22Rv1 (cell line): ENCODE measurements at regions not wholly inside any gene's neighbourhood (a gene's known extent, or its start where the extent isn't known, plus 50 kb on each side); places are given as distances from the start of the nearest gene placed in this dataset.

ENCODE experiments used
- H3K27ac ChIP-seq: fragments of 450-650 bp; 2 replicates; pipeline ENCODE4 v1.5.1; 2017
- ZFX ChIP-seq: fragments of 450-650 bp; IDR thresholded peaks from 2 replicates; pipeline ENCODE4 v1.6.1; 2017; ENCODE audit warnings: antibody characterized with exemption, borderline replicate concordance
- TF ChIP-seq, protein P1 (sequence below): fragments of 450-650 bp; IDR thresholded peaks from 2 replicates; pipeline ENCODE4 v1.5.1; 2017; ENCODE audit warnings: mild to moderate bottlenecking

GRCh38 chr4:154073107-154073822, 284.4 kb upstream of the SFRP2 start:
- no peak for TF ChIP-seq ZFX
- TF ChIP-seq, protein P1, sequence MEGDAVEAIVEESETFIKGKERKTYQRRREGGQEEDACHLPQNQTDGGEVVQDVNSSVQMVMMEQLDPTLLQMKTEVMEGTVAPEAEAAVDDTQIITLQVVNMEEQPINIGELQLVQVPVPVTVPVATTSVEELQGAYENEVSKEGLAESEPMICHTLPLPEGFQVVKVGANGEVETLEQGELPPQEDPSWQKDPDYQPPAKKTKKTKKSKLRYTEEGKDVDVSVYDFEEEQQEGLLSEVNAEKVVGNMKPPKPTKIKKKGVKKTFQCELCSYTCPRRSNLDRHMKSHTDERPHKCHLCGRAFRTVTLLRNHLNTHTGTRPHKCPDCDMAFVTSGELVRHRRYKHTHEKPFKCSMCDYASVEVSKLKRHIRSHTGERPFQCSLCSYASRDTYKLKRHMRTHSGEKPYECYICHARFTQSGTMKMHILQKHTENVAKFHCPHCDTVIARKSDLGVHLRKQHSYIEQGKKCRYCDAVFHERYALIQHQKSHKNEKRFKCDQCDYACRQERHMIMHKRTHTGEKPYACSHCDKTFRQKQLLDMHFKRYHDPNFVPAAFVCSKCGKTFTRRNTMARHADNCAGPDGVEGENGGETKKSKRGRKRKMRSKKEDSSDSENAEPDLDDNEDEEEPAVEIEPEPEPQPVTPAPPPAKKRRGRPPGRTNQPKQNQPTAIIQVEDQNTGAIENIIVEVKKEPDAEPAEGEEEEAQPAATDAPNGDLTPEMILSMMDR: no peak
- H3K27ac ChIP-seq: no peak overlapping the region

GRCh38 chr4:154067786-154068185, 278.9 kb upstream of the SFRP2 start:
- H3K27ac ChIP-seq: no peak overlapping the region
- TF ChIP-seq, protein P1: no peak
- no peak for TF ChIP-seq ZFX

GRCh38 chr4:154065368-154065767, 276.5 kb upstream of the SFRP2 start:
- no peak overlapping the region for H3K27ac ChIP-seq
- TF ChIP-seq, protein P1: no peak

DNA sequence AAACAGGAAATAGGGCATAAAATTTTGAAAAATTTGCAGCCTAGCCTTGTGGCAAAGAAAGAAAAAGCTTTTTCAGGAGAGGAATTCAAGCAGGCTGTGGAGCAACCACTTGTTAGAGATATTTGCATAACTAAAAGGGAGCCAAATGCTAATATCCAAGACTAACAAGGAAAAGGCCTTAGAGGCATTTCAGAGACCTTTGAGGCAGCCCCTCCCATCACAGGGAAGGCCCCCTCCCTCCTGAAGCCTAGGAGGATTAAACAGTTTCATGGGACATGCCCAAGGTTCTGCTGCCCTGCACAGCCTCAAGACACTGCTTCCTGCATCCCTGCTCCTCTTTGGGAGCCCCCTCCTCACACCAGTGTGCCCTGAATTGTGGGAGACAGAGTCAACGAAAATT, 275.4 kb upstream of the SFRP2 start:
- no peak overlapping the region for H3K27ac ChIP-seq
- no peak for TF ChIP-seq ZFX
- TF ChIP-seq, protein P1: no peak

GRCh38 chr4:154049457-154050181, 260.7 kb upstream of the SFRP2 start:
- TF ChIP-seq, protein P1: no peak
- no peak for TF ChIP-seq ZFX
- H3K27ac ChIP-seq: no peak overlapping the region

GRCh38 chr4:154047733-154048132, 258.9 kb upstream of the SFRP2 start:
- H3K27ac ChIP-seq: no peak overlapping the region
- TF ChIP-seq, protein P1: no peak
- TF ChIP-seq ZFX: no peak

DNA sequence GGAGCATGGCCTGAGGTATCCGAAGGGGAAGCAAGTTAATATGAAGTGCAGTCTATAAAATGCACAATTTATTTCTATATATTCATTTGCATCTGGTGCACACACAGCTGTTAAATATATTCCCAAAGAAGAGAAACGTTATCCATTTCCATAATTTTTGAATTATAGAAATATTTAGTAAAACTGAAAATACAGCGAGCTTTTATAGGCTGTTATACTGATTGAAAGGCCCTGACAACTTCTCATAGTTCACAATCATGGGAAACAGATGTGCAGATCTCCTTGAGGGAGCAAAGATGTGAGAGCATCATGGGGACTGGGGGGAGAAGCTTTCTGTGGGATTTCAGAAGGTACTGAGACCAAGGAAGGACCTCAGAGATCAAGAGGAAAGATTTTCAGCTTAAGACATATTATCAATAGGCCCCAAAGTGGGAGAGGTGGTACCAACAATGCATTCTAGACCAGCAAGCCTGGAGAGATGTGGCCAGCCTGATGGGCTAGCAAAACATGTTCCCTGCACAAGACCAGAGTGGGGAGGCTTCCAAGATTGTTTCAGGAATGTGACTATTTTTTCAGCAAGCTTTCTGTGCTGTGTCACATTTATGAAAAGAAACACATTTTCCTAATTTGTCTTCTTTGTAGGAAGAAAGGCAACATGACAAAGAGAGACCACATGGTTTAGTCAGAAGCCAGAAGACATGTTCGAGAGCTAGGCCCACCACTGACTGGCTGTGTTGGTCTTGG, 256.0 kb upstream of the SFRP2 start:
- TF ChIP-seq, protein P1: no peak
- TF ChIP-seq ZFX: no peak
- H3K27ac ChIP-seq: no peak overlapping the region
